ENCODE measurements at regions not wholly inside any gene's neighbourhood (a gene's known extent, or its start where the extent isn't known, plus 50 kb on each side); places are given as distances from the start of the nearest gene placed in this dataset.

- Histone ChIP-seq H3K27me3 (no peaks in the 10 kb centered on the region), H3K4me3 (no peak overlapping the region), H3K36me3 (no peaks in the 10 kb centered on the region), H3K27ac (no peak overlapping the region), H3K9me3 (no peaks in the 10 kb centered on the region), H3K4me1 (peaks cover 0 to 23% (median 3%) of the 10 kb centered on the region in 12 donors)
- 87 to 99% (median 96%) methylated on average over 4 of the region's 4 CpGs for WGBS, 4 donors
- DNase-seq (no peak), ATAC-seq (no peak)
- intact Hi-C loops (cut with DNase I): no loop called here
- TF ChIP-seq CTCF (IDR thresholded peaks at IDR 0.05): no peak
- no peak for TF ChIP-seq POLR2A (IDR thresholded peaks at IDR 0.05)
Observed at GRCh38 chr5:125054146-125054545, 307.7 kb upstream of the ZNF608 start.

- DNase-seq: no peak
- no peaks in the 10 kb centered on the region for H3K9me3 ChIP-seq
- no peaks in the 10 kb centered on the region for H3K27me3 ChIP-seq
- no peak overlapping the region for H3K4me3 ChIP-seq
- peaks cover 0 to 23% (median 3%) of the 10 kb centered on the region in 12 donors for H3K4me1 ChIP-seq
- no peaks in the 10 kb centered on the region for H3K36me3 ChIP-seq
- ATAC-seq: no peak
- 86 to 92% (median 89%) methylated on average over 6 of the region's 6 CpGs for WGBS, 4 donors
- TF ChIP-seq POLR2A (IDR thresholded peaks at IDR 0.05): no peak
- TF ChIP-seq CTCF (IDR thresholded peaks at IDR 0.05): no peak
- intact Hi-C loops (cut with DNase I): no loop called here
- no peak overlapping the region for H3K27ac ChIP-seq
Observed at GRCh38 chr5:125056671-125057485, 310.4 kb upstream of the ZNF608 start.

GRCh38 chr5:125057912-125058826 is 311.7 kb upstream of the ZNF608 start:
- TF ChIP-seq CTCF (IDR thresholded peaks at IDR 0.05): no peak
- no peak for TF ChIP-seq POLR2A (IDR thresholded peaks at IDR 0.05)
- no peak overlapping the region for H3K4me3 ChIP-seq
- no peaks in the 10 kb centered on the region for H3K36me3 ChIP-seq
- peak overlapping the region in 1 of 12 donors; percentile 7 for H3K27ac ChIP-seq
- H3K4me1 ChIP-seq: peaks cover 0 to 23% (median 3%) of the 10 kb centered on the region in 12 donors
- intact Hi-C loops (cut with DNase I): no loop called here
- ATAC-seq (peak in 1 of 4 donors; percentile 28), DNase-seq (no peak)
- no peaks in the 10 kb centered on the region for H3K9me3 ChIP-seq
- WGBS, 4 donors: 38 to 51% (median 43%) methylated on average over 9 of the region's 9 CpGs
- no peaks in the 10 kb centered on the region for H3K27me3 ChIP-seq
